Subcutaneous abdominal adipose tissue (tissue), 5 donors: ENCODE measurements at regions not wholly inside any gene's neighbourhood (a gene's known extent, or its start where the extent isn't known, plus 50 kb on each side); places are given as distances from the start of the nearest gene placed in this dataset.

ENCODE experiments used
- H3K27ac ChIP-seq: one replicate; pipeline ENCODE4 v1.7.0; 2013; ENCODE audit warnings: low read depth, mild to moderate bottlenecking, inconsistent platforms, low read length, moderate library complexity
- H3K27me3 ChIP-seq, 5 donors: one replicate each; pipeline ENCODE4 v1.7.0; 2013; ENCODE audit warnings: low read length in 5 of 5, inconsistent platforms in 1 of 5; ENCODE audit not compliant: control insufficient read depth in 5 of 5, insufficient read depth in 4 of 5
- H3K36me3 ChIP-seq, 5 donors: one replicate each; pipeline ENCODE4 v1.7.0; 2013; ENCODE audit warnings: low read length in 5 of 5; ENCODE audit not compliant: control insufficient read depth in 5 of 5, insufficient read depth in 5 of 5
- H3K4me1 ChIP-seq, 5 donors: one replicate each; pipeline ENCODE4 v1.7.0; 2013; ENCODE audit warnings: low read length in 5 of 5, mild to moderate bottlenecking in 3 of 5, moderate library complexity in 1 of 5; ENCODE audit not compliant: control insufficient read depth in 5 of 5, insufficient read depth in 5 of 5
- H3K4me3 ChIP-seq, 5 donors: one replicate each; pipeline ENCODE4 v1.7.0; 2013; ENCODE audit warnings: low read length in 5 of 5, low read depth in 1 of 5
- H3K9ac ChIP-seq, 5 donors: one replicate each; pipeline ENCODE4 v1.7.0; 2013; ENCODE audit warnings: low read length in 5 of 5, mild to moderate bottlenecking in 4 of 5, moderate library complexity in 3 of 5
- H3K9me3 ChIP-seq, 5 donors: one replicate each; pipeline ENCODE4 v1.7.0; 2013; ENCODE audit warnings: low read length in 5 of 5; ENCODE audit not compliant: control insufficient read depth in 5 of 5
- donor health status: healthy.
- donor health status: healthy.
- donor health status: healthy.
- donor health status: healthy.
- donor health status: healthy.

GRCh38 chr20:57076152-57076652, 190.2 kb downstream of the BMP7 start:
- H3K4me1 ChIP-seq: no peaks in the 10 kb centered on the region
- no peak overlapping the region for H3K27ac ChIP-seq

GRCh38 chr20:57076951-57077350, 189.5 kb downstream of the BMP7 start:
- Histone ChIP-seq H3K4me1 (no peaks in the 10 kb centered on the region), H3K36me3 (no peaks in the 10 kb centered on the region), H3K4me3 (no peak overlapping the region), H3K27ac (no peak overlapping the region), H3K9me3 (peaks cover 9 to 37% (median 29%) of the 10 kb centered on the region in 5 donors), H3K27me3 (peaks cover 15 to 31% (median 20%) of the 10 kb centered on the region in 5 donors), H3K9ac (no peak overlapping the region)

More at GRCh38 chr20:57076152-57076652, 190.2 kb downstream of the BMP7 start:
- Histone ChIP-seq H3K36me3 (no peaks in the 10 kb centered on the region), H3K4me3 (no peak overlapping the region), H3K9me3 (peaks cover 9 to 37% (median 29%) of the 10 kb centered on the region in 5 donors), H3K9ac (no peak overlapping the region), H3K27me3 (peaks cover 21 to 29% (median 26%) of the 10 kb centered on the region in 5 donors)

GRCh38 chr20:57078116-57078515, 188.3 kb downstream of the BMP7 start:
- Histone ChIP-seq H3K4me1 (no peaks in the 10 kb centered on the region), H3K9me3 (peaks cover 9 to 37% (median 29%) of the 10 kb centered on the region in 5 donors), H3K27ac (no peak overlapping the region)

GRCh38 chr20:57079031-57080005, 187.1 kb downstream of the BMP7 start:
- peaks cover 9 to 37% (median 29%) of the 10 kb centered on the region in 5 donors for H3K9me3 ChIP-seq
- H3K27me3 ChIP-seq: peaks cover 1 to 20% (median 15%) of the 10 kb centered on the region in 5 donors
- H3K9ac ChIP-seq: no peak overlapping the region
- H3K4me1 ChIP-seq: no peaks in the 10 kb centered on the region
- H3K27ac ChIP-seq: no peak overlapping the region
- no peak overlapping the region for H3K4me3 ChIP-seq
- H3K36me3 ChIP-seq: no peaks in the 10 kb centered on the region

More at GRCh38 chr20:57078116-57078515, 188.3 kb downstream of the BMP7 start:
- Histone ChIP-seq H3K9ac (no peak overlapping the region), H3K27me3 (peaks cover 8 to 25% (median 18%) of the 10 kb centered on the region in 5 donors), H3K4me3 (no peak overlapping the region), H3K36me3 (no peaks in the 10 kb centered on the region)

- H3K36me3 ChIP-seq: no peaks in the 10 kb centered on the region
- H3K27me3 ChIP-seq: peaks cover 0 to 15% (median 11%) of the 10 kb centered on the region in 5 donors
- H3K4me1 ChIP-seq: no peaks in the 10 kb centered on the region
- H3K27ac ChIP-seq: no peak overlapping the region
- H3K9ac ChIP-seq: no peak overlapping the region
- peaks cover 9 to 37% (median 29%) of the 10 kb centered on the region in 5 donors for H3K9me3 ChIP-seq
- H3K4me3 ChIP-seq: no peak overlapping the region
Measured at GRCh38 chr20:57080796-57081195, 185.6 kb downstream of the BMP7 start.

GRCh38 chr20:57082357-57082945, 184.0 kb downstream of the BMP7 start:
- H3K36me3 ChIP-seq: no peaks in the 10 kb centered on the region
- H3K9ac ChIP-seq: no peak overlapping the region
- no peak overlapping the region for H3K27ac ChIP-seq
- H3K4me3 ChIP-seq: no peak overlapping the region
- peaks cover 9 to 29% (median 24%) of the 10 kb centered on the region in 5 donors for H3K9me3 ChIP-seq
- no peaks in the 10 kb centered on the region for H3K4me1 ChIP-seq
- H3K27me3 ChIP-seq: peaks cover 0 to 21% (median 14%) of the 10 kb centered on the region in 5 donors

- H3K4me1 ChIP-seq: no peaks in the 10 kb centered on the region
- H3K27me3 ChIP-seq: peaks cover 0 to 26% (median 14%) of the 10 kb centered on the region in 5 donors
- H3K4me3 ChIP-seq: no peak overlapping the region
- H3K36me3 ChIP-seq: no peaks in the 10 kb centered on the region
- peaks cover 12 to 29% (median 24%) of the 10 kb centered on the region in 5 donors for H3K9me3 ChIP-seq
- no peak overlapping the region for H3K27ac ChIP-seq
- no peak overlapping the region for H3K9ac ChIP-seq
Measured at GRCh38 chr20:57083072-57083471, 183.4 kb downstream of the BMP7 start.

GRCh38 chr20:57086066-57086465, 180.4 kb downstream of the BMP7 start:
- no peak overlapping the region for H3K4me3 ChIP-seq
- peaks cover 6 to 29% (median 18%) of the 10 kb centered on the region in 5 donors for H3K27me3 ChIP-seq
- H3K9me3 ChIP-seq: peaks cover 0 to 7% (median 4%) of the 10 kb centered on the region in 5 donors
- H3K4me1 ChIP-seq: no peaks in the 10 kb centered on the region
- no peaks in the 10 kb centered on the region for H3K36me3 ChIP-seq
- H3K9ac ChIP-seq: no peak overlapping the region
- H3K27ac ChIP-seq: no peak overlapping the region

- Histone ChIP-seq H3K4me3 (no peak overlapping the region), H3K36me3 (no peaks in the 10 kb centered on the region), H3K27ac (no peak overlapping the region), H3K9me3 (peaks cover 0 to 7% (median 4%) of the 10 kb centered on the region in 5 donors), H3K4me1 (peaks cover 0 to 4% (median 4%) of the 10 kb centered on the region in 5 donors), H3K9ac (no peak overlapping the region), H3K27me3 (peaks cover 6 to 28% (median 16%) of the 10 kb centered on the region in 5 donors)
Measured at GRCh38 chr20:57087102-57087501, 179.3 kb downstream of the BMP7 start.
